ENCODE measurements at regions not wholly inside any gene's neighbourhood (a gene's known extent, or its start where the extent isn't known, plus 50 kb on each side); places are given as distances from the start of the nearest gene placed in this dataset.

DNA sequence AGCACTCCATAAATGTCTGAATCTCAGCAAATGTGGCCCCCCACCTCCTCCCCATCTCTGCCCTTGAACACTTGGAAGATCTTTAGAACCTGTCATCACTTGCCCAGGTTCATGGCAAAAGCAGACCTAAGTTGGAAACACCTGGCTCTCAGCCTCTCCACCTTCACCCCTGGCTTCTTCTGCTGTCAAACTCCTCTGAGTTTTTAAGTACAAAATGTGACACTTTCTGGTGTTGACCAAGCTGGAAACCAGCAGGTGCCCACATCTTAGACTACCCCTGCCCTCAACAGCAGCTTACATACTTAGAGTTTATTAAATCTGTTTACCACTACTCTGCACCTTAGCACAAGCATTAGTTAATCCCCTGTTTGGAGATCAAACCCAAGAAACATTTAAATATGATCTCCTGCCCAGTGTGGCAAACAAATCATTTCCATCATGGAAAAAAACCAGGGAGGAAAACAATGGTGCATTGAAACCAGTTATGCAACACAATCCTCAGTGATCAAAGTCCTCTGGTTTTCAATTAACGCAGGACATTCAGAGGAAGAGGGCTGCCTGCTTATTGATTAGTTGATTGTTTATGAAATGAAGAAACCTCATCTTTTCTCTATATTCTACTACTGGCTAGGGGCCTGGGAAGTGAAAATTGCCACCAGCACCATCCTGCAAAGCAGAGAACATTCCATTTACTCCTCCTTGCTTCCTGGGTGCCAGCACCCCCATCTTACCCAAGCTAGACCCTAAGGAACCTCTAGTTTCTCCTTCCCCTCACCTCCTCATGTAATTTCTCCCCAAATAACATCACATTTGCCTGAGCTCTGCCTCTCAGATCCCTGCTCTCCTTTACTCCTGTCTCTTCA, 139.4 kb upstream of the RAB4A start:
- H3K9me2 ChIP-seq (ENCODE audit: insufficient read depth, low read length) = no peaks in the 10 kb centered on the region
- H3F3A ChIP-seq (ENCODE audit: insufficient read depth, low read length, poor library complexity, severe bottlenecking) = no peaks in the 10 kb centered on the region
- no peak overlapping the region for H3K4me2 ChIP-seq (ENCODE audit: low read length)
- H3K79me2 ChIP-seq (replicated peaks; ENCODE audit: insufficient read depth, low read length) = no peaks in the 10 kb centered on the region
- H3K27me3 ChIP-seq (ENCODE audit: insufficient read depth, low read depth, low read length) = no peaks in the 10 kb centered on the region
- no peak overlapping the region for H3K27ac ChIP-seq (ENCODE audit: low read length)
- H4K20me1 ChIP-seq (ENCODE audit: insufficient read depth) = no peaks in the 10 kb centered on the region
- H2AFZ ChIP-seq (ENCODE audit: low read depth, low read length) = no peak overlapping the region
- H3K9me3 ChIP-seq (ENCODE audit: low read length) = no peaks in the 10 kb centered on the region
- no peak overlapping the region for H3K9ac ChIP-seq (ENCODE audit: low read length)
- TF ChIP-seq POLR2AphosphoS5 (IDR thresholded peaks at IDR 0.05) (no peak), EZH2 (IDR thresholded peaks at IDR 0.05; ENCODE audit: borderline replicate concordance, insufficient read depth, low read length, poor library complexity, severe bottlenecking) (no peak), TAF1 (IDR thresholded peaks at IDR 0.05; ENCODE audit: low read depth) (no peak), EP300 (conservative IDR thresholded peaks at IDR 0.05; ENCODE audit: poor library complexity, severe bottlenecking) (no peak), MXI1 (conservative IDR thresholded peaks at IDR 0.05; ENCODE audit: poor library complexity, severe bottlenecking) (no peak)
- TF ChIP-seq, protein P1, sequence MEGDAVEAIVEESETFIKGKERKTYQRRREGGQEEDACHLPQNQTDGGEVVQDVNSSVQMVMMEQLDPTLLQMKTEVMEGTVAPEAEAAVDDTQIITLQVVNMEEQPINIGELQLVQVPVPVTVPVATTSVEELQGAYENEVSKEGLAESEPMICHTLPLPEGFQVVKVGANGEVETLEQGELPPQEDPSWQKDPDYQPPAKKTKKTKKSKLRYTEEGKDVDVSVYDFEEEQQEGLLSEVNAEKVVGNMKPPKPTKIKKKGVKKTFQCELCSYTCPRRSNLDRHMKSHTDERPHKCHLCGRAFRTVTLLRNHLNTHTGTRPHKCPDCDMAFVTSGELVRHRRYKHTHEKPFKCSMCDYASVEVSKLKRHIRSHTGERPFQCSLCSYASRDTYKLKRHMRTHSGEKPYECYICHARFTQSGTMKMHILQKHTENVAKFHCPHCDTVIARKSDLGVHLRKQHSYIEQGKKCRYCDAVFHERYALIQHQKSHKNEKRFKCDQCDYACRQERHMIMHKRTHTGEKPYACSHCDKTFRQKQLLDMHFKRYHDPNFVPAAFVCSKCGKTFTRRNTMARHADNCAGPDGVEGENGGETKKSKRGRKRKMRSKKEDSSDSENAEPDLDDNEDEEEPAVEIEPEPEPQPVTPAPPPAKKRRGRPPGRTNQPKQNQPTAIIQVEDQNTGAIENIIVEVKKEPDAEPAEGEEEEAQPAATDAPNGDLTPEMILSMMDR (IDR thresholded peaks at IDR 0.05; ENCODE audit: poor library complexity, severe bottlenecking) = no peak
- TF ChIP-seq, protein P2, sequence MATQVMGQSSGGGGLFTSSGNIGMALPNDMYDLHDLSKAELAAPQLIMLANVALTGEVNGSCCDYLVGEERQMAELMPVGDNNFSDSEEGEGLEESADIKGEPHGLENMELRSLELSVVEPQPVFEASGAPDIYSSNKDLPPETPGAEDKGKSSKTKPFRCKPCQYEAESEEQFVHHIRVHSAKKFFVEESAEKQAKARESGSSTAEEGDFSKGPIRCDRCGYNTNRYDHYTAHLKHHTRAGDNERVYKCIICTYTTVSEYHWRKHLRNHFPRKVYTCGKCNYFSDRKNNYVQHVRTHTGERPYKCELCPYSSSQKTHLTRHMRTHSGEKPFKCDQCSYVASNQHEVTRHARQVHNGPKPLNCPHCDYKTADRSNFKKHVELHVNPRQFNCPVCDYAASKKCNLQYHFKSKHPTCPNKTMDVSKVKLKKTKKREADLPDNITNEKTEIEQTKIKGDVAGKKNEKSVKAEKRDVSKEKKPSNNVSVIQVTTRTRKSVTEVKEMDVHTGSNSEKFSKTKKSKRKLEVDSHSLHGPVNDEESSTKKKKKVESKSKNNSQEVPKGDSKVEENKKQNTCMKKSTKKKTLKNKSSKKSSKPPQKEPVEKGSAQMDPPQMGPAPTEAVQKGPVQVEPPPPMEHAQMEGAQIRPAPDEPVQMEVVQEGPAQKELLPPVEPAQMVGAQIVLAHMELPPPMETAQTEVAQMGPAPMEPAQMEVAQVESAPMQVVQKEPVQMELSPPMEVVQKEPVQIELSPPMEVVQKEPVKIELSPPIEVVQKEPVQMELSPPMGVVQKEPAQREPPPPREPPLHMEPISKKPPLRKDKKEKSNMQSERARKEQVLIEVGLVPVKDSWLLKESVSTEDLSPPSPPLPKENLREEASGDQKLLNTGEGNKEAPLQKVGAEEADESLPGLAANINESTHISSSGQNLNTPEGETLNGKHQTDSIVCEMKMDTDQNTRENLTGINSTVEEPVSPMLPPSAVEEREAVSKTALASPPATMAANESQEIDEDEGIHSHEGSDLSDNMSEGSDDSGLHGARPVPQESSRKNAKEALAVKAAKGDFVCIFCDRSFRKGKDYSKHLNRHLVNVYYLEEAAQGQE (IDR thresholded peaks at IDR 0.05; ENCODE audit: borderline replicate concordance) = no peak
- H3K36me3 ChIP-seq (ENCODE audit: insufficient read depth, low read length) = no peaks in the 10 kb centered on the region
- H3K4me3 ChIP-seq (ENCODE audit: low read length) = no peak overlapping the region

- H3K4me2 ChIP-seq (ENCODE audit: low read length) = no peak overlapping the region
- no peaks in the 10 kb centered on the region for H3F3A ChIP-seq (ENCODE audit: insufficient read depth, low read length, poor library complexity, severe bottlenecking)
- H4K20me1 ChIP-seq (ENCODE audit: insufficient read depth) = no peaks in the 10 kb centered on the region
- no peak overlapping the region for H3K4me3 ChIP-seq (ENCODE audit: low read length)
- H3K9ac ChIP-seq (ENCODE audit: low read length) = no peak overlapping the region
- no peak for TF ChIP-seq SMC3 (conservative IDR thresholded peaks at IDR 0.05; ENCODE audit: poor library complexity)
- TF ChIP-seq EP300 (conservative IDR thresholded peaks at IDR 0.05; ENCODE audit: poor library complexity, severe bottlenecking) = no peak
- no peak for TF ChIP-seq MXI1 (conservative IDR thresholded peaks at IDR 0.05; ENCODE audit: poor library complexity, severe bottlenecking)
- no peak for TF ChIP-seq EZH2 (IDR thresholded peaks at IDR 0.05; ENCODE audit: borderline replicate concordance, insufficient read depth, low read length, poor library complexity, severe bottlenecking)
- H3K27ac ChIP-seq (ENCODE audit: low read length) = no peak overlapping the region
- no peaks in the 10 kb centered on the region for H3K79me2 ChIP-seq (replicated peaks; ENCODE audit: insufficient read depth, low read length)
- H3K9me3 ChIP-seq (ENCODE audit: low read length) = no peaks in the 10 kb centered on the region
- H2AFZ ChIP-seq (ENCODE audit: low read depth, low read length) = no peak overlapping the region
- H3K27me3 ChIP-seq (ENCODE audit: insufficient read depth, low read depth, low read length) = no peaks in the 10 kb centered on the region
- H3K9me2 ChIP-seq (ENCODE audit: insufficient read depth, low read length) = no peaks in the 10 kb centered on the region
- H3K36me3 ChIP-seq (ENCODE audit: insufficient read depth, low read length) = no peaks in the 10 kb centered on the region
Observed at GRCh38 chr1:229132106-229132443, 138.8 kb upstream of the RAB4A start.
